ENCODE measurements at regions not wholly inside any gene's neighbourhood (a gene's known extent, or its start where the extent isn't known, plus 50 kb on each side); places are given as distances from the start of the nearest gene placed in this dataset.
"Not testable (repeated sequence)": the region's sequence is repeated elsewhere in the genome, so short reads cannot be mapped to it uniquely, and the experiment has no call there.

- not testable (repeated sequence) for TF ChIP-seq CTCF (IDR thresholded peaks at IDR 0.05); TAF1 (IDR thresholded peaks at IDR 0.05; ENCODE audit: borderline replicate concordance, low read depth, low read length); NFIC (IDR thresholded peaks at IDR 0.05; ENCODE audit: borderline replicate concordance); RCOR1 (IDR thresholded peaks at IDR 0.05; ENCODE audit: low read length); JUND (IDR thresholded peaks at IDR 0.05); RFX5 (IDR thresholded peaks at IDR 0.05; ENCODE audit: low read length); EZH2phosphoT487 (IDR thresholded peaks at IDR 0.05; ENCODE audit: borderline replicate concordance, low read depth); USF1 (IDR thresholded peaks at IDR 0.05; ENCODE audit: borderline replicate concordance, low read depth); RAD21 (IDR thresholded peaks at IDR 0.05; ENCODE audit: low read length); SMC3 (IDR thresholded peaks at IDR 0.05; ENCODE audit: low read depth, low read length); FOXM1 (IDR thresholded peaks at IDR 0.05; ENCODE audit: low read depth); POLR2AphosphoS5 (IDR thresholded peaks at IDR 0.05; ENCODE audit: low read depth, low read length)
These were observed 672.2 kb downstream of the PRIM2 start for GRCh38 chr6:57989520-57990080.

Data from SK-N-SH (cell line).